HG03378 (cell line): ENCODE measurements at regions not wholly inside any gene's neighbourhood (a gene's known extent, or its start where the extent isn't known, plus 50 kb on each side); places are given as distances from the start of the nearest gene placed in this dataset.
"Not testable (repeated sequence)": the region's sequence is repeated elsewhere in the genome, so short reads cannot be mapped to it uniquely, and the experiment has no call there.

Source experiments
- ATAC-seq: cut with Tn5 transposase; IDR thresholded peaks from one replicate; pipeline ENCODE4 v1.9.1; 2021; ENCODE audit warnings: mild to moderate bottlenecking, moderate library complexity; ENCODE audit not compliant: unreplicated experiment

GRCh38 chr7:68125168-68125567 is 1128.5 kb downstream of the TYW1 start:
- no peak for ATAC-seq

- ATAC-seq: no peak
Observed at GRCh38 chr7:68133045-68133444, 1136.4 kb downstream of the TYW1 start.

GRCh38 chr7:68143345-68143744 is 1146.7 kb downstream of the TYW1 start:
- ATAC-seq: no peak

GRCh38 chr7:68146983-68147382 is 1150.3 kb downstream of the TYW1 start:
- no peak for ATAC-seq

GRCh38 chr7:68147614-68148238 is 1151.1 kb downstream of the TYW1 start:
- ATAC-seq: no peak

- no peak for ATAC-seq
Observed at GRCh38 chr7:68148440-68148839, 1151.8 kb downstream of the TYW1 start.

- ATAC-seq: no peak
Observed at GRCh38 chr7:68152205-68152604, 1155.6 kb downstream of the TYW1 start.

- ATAC-seq: no peak
Observed at GRCh38 chr7:68155676-68156075, 1159.0 kb downstream of the TYW1 start.

- no peak for ATAC-seq
Observed at GRCh38 chr7:68158686-68159295, 1162.2 kb downstream of the TYW1 start.

GRCh38 chr7:68162712-68163111 is 1166.1 kb downstream of the TYW1 start:
- no peak for ATAC-seq

GRCh38 chr7:68166525-68166924 is 1169.9 kb downstream of the TYW1 start:
- no peak for ATAC-seq

GRCh38 chr7:68173513-68173912 is 1176.9 kb downstream of the TYW1 start:
- ATAC-seq: no peak

GRCh38 chr7:68176974-68177373 is 1180.3 kb downstream of the TYW1 start:
- no peak for ATAC-seq

- no peak for ATAC-seq
Observed at GRCh38 chr7:68180761-68181160, 1184.1 kb downstream of the TYW1 start.

GRCh38 chr7:68183176-68183575 is 1186.5 kb downstream of the TYW1 start:
- no peak for ATAC-seq

- no peak for ATAC-seq
Observed at GRCh38 chr7:68185631-68186456, 1189.2 kb downstream of the TYW1 start.

GRCh38 chr7:68187532-68187931 is 1190.9 kb downstream of the TYW1 start:
- no peak for ATAC-seq

GRCh38 chr7:68192941-68193340 is 1196.3 kb downstream of the TYW1 start:
- no peak for ATAC-seq

GRCh38 chr7:68195642-68196041 is 1199.0 kb downstream of the TYW1 start:
- not testable (repeated sequence) for ATAC-seq

- no peak for ATAC-seq
Observed at GRCh38 chr7:68200051-68200670, 1203.5 kb downstream of the TYW1 start.

GRCh38 chr7:68203251-68203650 is 1206.6 kb downstream of the TYW1 start:
- ATAC-seq: no peak

GRCh38 chr7:68205826-68206225 is 1209.2 kb downstream of the TYW1 start:
- ATAC-seq: no peak
